Endothelial cell (in vitro differentiated cells): ENCODE measurements at regions not wholly inside any gene's neighbourhood (a gene's known extent, or its start where the extent isn't known, plus 50 kb on each side); places are given as distances from the start of the nearest gene placed in this dataset.

Experiments used
- DNase-seq: peaks from one replicate; pipeline ENCODE4 v3.0.0; 2021; ENCODE audit warnings: low spot score
- H3K27ac Mint-ChIP-seq: one replicate; pipeline ENCODE4 v1.8.0; 2021; ENCODE audit warnings: mixed read lengths, inconsistent platforms; ENCODE audit not compliant: unreplicated experiment
- H3K27me3 Mint-ChIP-seq: one replicate; pipeline ENCODE4 v1.8.0; 2021; ENCODE audit warnings: mild to moderate bottlenecking, moderate library complexity, mixed read lengths, inconsistent platforms; ENCODE audit not compliant: unreplicated experiment
- H3K36me3 Mint-ChIP-seq: one replicate; pipeline ENCODE4 v1.8.0; 2021; ENCODE audit warnings: mild to moderate bottlenecking, low read depth, mixed read lengths, inconsistent platforms; ENCODE audit not compliant: unreplicated experiment
- H3K4me1 Mint-ChIP-seq: one replicate; pipeline ENCODE4 v1.8.0; 2021; ENCODE audit warnings: mild to moderate bottlenecking, mixed read lengths, inconsistent platforms; ENCODE audit not compliant: unreplicated experiment
- H3K4me3 Mint-ChIP-seq: one replicate; pipeline ENCODE4 v1.8.0; 2021; ENCODE audit warnings: mild to moderate bottlenecking, mixed read lengths, inconsistent platforms; ENCODE audit not compliant: unreplicated experiment
- H3K9me3 Mint-ChIP-seq: one replicate; pipeline ENCODE4 v1.8.0; 2021; ENCODE audit warnings: mixed read lengths, inconsistent platforms; ENCODE audit not compliant: unreplicated experiment
- TF ChIP-seq, protein P1 (sequence below): fragments of 200-600 bp; sonication (generic); IDR thresholded peaks from one replicate; pipeline ENCODE4 v1.5.0; 2021; ENCODE audit warnings: antibody characterized with exemption; ENCODE audit not compliant: unreplicated experiment

DNA sequence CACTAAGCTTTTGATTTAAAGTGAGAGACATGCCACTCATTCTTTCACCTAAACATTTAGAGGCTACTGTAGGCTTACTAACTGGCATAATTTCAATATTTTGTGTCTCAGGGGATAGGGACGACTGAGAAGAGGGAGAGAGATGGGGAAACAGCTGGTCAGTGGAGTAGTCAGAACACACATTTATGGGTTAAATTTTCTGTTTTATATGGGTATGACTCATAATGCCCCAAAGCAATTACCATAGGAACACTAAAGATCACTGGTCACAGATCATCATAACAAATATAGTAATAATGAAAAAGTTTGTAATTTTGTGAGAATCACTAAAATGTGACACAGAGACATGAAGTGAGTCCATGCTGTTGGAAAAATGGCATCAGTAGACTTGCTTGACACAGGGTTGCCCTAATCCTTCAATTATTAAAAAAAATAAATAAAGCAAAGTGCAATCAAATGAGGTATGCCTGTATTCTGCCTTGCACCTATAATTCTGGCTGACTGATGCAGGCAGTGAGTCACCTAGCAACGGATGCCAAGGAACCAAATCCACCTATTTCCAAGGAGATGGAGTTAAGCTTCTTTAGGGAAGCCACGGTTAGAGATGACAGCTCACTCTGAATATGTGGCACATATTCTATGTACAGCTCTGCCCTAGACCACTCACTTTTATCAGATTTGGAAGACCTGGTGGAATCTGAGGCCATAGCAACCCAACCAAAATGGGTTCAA, 166.1 kb downstream of the MARCHF11 start:
- H3K27me3 Mint-ChIP-seq, result no peaks in the 10 kb centered on the region
- no peaks in the 10 kb centered on the region for H3K4me1 Mint-ChIP-seq
- no peaks in the 10 kb centered on the region for H3K9me3 Mint-ChIP-seq
- no peak for DNase-seq
- TF ChIP-seq, protein P1, sequence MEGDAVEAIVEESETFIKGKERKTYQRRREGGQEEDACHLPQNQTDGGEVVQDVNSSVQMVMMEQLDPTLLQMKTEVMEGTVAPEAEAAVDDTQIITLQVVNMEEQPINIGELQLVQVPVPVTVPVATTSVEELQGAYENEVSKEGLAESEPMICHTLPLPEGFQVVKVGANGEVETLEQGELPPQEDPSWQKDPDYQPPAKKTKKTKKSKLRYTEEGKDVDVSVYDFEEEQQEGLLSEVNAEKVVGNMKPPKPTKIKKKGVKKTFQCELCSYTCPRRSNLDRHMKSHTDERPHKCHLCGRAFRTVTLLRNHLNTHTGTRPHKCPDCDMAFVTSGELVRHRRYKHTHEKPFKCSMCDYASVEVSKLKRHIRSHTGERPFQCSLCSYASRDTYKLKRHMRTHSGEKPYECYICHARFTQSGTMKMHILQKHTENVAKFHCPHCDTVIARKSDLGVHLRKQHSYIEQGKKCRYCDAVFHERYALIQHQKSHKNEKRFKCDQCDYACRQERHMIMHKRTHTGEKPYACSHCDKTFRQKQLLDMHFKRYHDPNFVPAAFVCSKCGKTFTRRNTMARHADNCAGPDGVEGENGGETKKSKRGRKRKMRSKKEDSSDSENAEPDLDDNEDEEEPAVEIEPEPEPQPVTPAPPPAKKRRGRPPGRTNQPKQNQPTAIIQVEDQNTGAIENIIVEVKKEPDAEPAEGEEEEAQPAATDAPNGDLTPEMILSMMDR, result no peak
- H3K4me3 Mint-ChIP-seq, result no peak overlapping the region
- no peak overlapping the region for H3K27ac Mint-ChIP-seq
- no peaks in the 10 kb centered on the region for H3K36me3 Mint-ChIP-seq

GRCh38 chr5:16009256-16009655, 170.3 kb downstream of the MARCHF11 start:
- Mint-ChIP-seq H3K9me3 (no peaks in the 10 kb centered on the region), H3K4me3 (no peak overlapping the region), H3K27me3 (no peaks in the 10 kb centered on the region), H3K4me1 (no peaks in the 10 kb centered on the region), H3K27ac (no peak overlapping the region), H3K36me3 (no peaks in the 10 kb centered on the region)
- TF ChIP-seq, protein P1, result no peak
- no peak for DNase-seq

GRCh38 chr5:16007750-16008415, 171.7 kb downstream of the MARCHF11 start:
- no peaks in the 10 kb centered on the region for H3K4me1 Mint-ChIP-seq
- H3K9me3 Mint-ChIP-seq, result no peaks in the 10 kb centered on the region
- no peak overlapping the region for H3K4me3 Mint-ChIP-seq
- no peak overlapping the region for H3K27ac Mint-ChIP-seq
- no peak for DNase-seq
- no peaks in the 10 kb centered on the region for H3K27me3 Mint-ChIP-seq
- H3K36me3 Mint-ChIP-seq, result no peaks in the 10 kb centered on the region
- TF ChIP-seq, protein P1, result no peak

DNA sequence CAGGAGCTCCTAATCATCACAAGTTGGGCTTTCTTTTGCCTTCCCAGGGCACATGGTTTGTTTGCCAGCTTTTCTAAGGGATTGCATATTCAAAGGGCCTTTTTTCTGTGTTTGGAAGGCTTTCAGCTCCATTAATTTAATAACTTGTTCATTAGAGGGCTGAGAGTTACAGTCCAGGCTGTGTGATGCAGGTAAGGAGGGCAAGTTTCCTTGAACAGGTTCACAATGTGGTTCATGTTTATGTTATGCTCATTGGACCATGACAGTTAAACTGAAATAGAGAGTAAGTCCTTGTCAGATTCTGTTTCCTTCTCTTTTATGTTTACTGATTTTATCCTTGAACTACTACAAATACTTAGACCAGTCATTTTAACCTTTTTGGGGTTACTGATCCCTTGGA, 174.4 kb downstream of the MARCHF11 start:
- H3K27ac Mint-ChIP-seq, result no peak overlapping the region
- DNase-seq, result no peak
- no peaks in the 10 kb centered on the region for H3K27me3 Mint-ChIP-seq
- H3K4me3 Mint-ChIP-seq, result no peak overlapping the region
- H3K4me1 Mint-ChIP-seq, result no peaks in the 10 kb centered on the region
- TF ChIP-seq, protein P1, result no peak
- H3K9me3 Mint-ChIP-seq, result no peaks in the 10 kb centered on the region
- H3K36me3 Mint-ChIP-seq, result no peaks in the 10 kb centered on the region

- Mint-ChIP-seq H3K36me3 (no peaks in the 10 kb centered on the region), H3K27me3 (peaks cover 2% of the 10 kb centered on the region), H3K27ac (no peak overlapping the region), H3K9me3 (no peaks in the 10 kb centered on the region), H3K4me3 (no peak overlapping the region), H3K4me1 (no peaks in the 10 kb centered on the region)
- TF ChIP-seq, protein P1, result no peak
- DNase-seq, result no peak
These were observed 179.5 kb downstream of the MARCHF11 start for GRCh38 chr5:16000056-16000455.
